ENCODE measurements at regions not wholly inside any gene's neighbourhood (a gene's known extent, or its start where the extent isn't known, plus 50 kb on each side); places are given as distances from the start of the nearest gene placed in this dataset.

- no peak for DNase-seq
These were observed 91.6 kb upstream of the LNX1 start for GRCh38 chr4:53682908-53683307.

- DNase-seq: no peak
These were observed 90.9 kb upstream of the LNX1 start for GRCh38 chr4:53682196-53682595.

GRCh38 chr4:53680598-53680997 is 89.3 kb upstream of the LNX1 start:
- no peak for DNase-seq

- DNase-seq: no peak
These were observed 88.9 kb upstream of the LNX1 start for GRCh38 chr4:53680168-53680567.

GRCh38 chr4:53676402-53676871 is 85.2 kb upstream of the LNX1 start:
- peak; percentile 49 for DNase-seq

GRCh38 chr4:53674903-53675302 is 83.6 kb upstream of the LNX1 start:
- DNase-seq: no peak

- DNase-seq: no peak
These were observed 81.6 kb upstream of the LNX1 start for GRCh38 chr4:53672873-53673272.

- no peak for DNase-seq
These were observed 80.5 kb upstream of the LNX1 start for GRCh38 chr4:53671757-53672156.

GRCh38 chr4:53659737-53660136 is 68.5 kb upstream of the LNX1 start:
- DNase-seq: no peak

GRCh38 chr4:53659112-53659511 is 67.8 kb upstream of the LNX1 start:
- DNase-seq: no peak

GRCh38 chr4:53658029-53658428 is 66.7 kb upstream of the LNX1 start:
- DNase-seq: no peak

- DNase-seq: no peak
These were observed 65.2 kb upstream of the LNX1 start for GRCh38 chr4:53656421-53656981.

GRCh38 chr4:53654300-53654758 is 63.0 kb upstream of the LNX1 start:
- DNase-seq: no peak

GRCh38 chr4:53653484-53654053 is 62.3 kb upstream of the LNX1 start:
- DNase-seq: no peak

- no peak for DNase-seq
These were observed 60.0 kb upstream of the LNX1 start for GRCh38 chr4:53651156-53651735.

- no peak for DNase-seq
These were observed 58.1 kb upstream of the LNX1 start for GRCh38 chr4:53649357-53649756.

GRCh38 chr4:53647547-53647946 is 56.3 kb upstream of the LNX1 start:
- no peak for DNase-seq

GRCh38 chr4:53646795-53647194 is 55.5 kb upstream of the LNX1 start:
- no peak for DNase-seq

- DNase-seq: no peak
These were observed 53.8 kb upstream of the LNX1 start for GRCh38 chr4:53645108-53645507.

- DNase-seq: no peak
These were observed 53.3 kb upstream of the LNX1 start for GRCh38 chr4:53644607-53645006.
